ENCODE measurements at regions not wholly inside any gene's neighbourhood (a gene's known extent, or its start where the extent isn't known, plus 50 kb on each side); places are given as distances from the start of the nearest gene placed in this dataset.

- Histone ChIP-seq H3K27me3 (no peaks in the 10 kb centered on the region), H3K9me3 (no peaks in the 10 kb centered on the region), H3K4me3 (no peak overlapping the region), H3K4me1 (no peaks in the 10 kb centered on the region), H3K36me3 (no peaks in the 10 kb centered on the region), H3K27ac (no peak overlapping the region)
- no peak for DNase-seq
- TF ChIP-seq CTCF (IDR thresholded peaks at IDR 0.05) (no peak), POLR2A (IDR thresholded peaks at IDR 0.05) (no peak)
Measured at GRCh38 chr17:30590081-30590733, 113.0 kb downstream of the GOSR1 start.

- H3K36me3 ChIP-seq: no peaks in the 10 kb centered on the region
- TF ChIP-seq CTCF (IDR thresholded peaks at IDR 0.05) (no peak), POLR2A (IDR thresholded peaks at IDR 0.05) (no peak)
- no peak overlapping the region for H3K27ac ChIP-seq
- no peaks in the 10 kb centered on the region for H3K4me1 ChIP-seq
- no peak for DNase-seq
- no peaks in the 10 kb centered on the region for H3K27me3 ChIP-seq
- no peak overlapping the region for H3K4me3 ChIP-seq
- H3K9me3 ChIP-seq: no peaks in the 10 kb centered on the region
Measured at GRCh38 chr17:30589431-30589830, 112.2 kb downstream of the GOSR1 start.

GRCh38 chr17:30588798-30589247 lies 111.6 kb downstream of the GOSR1 start:
- no peaks in the 10 kb centered on the region for H3K4me1 ChIP-seq
- H3K27me3 ChIP-seq: no peaks in the 10 kb centered on the region
- DNase-seq: no peak
- H3K27ac ChIP-seq: no peak overlapping the region
- no peak for TF ChIP-seq CTCF (IDR thresholded peaks at IDR 0.05)
- H3K4me3 ChIP-seq: no peak overlapping the region
- no peaks in the 10 kb centered on the region for H3K9me3 ChIP-seq
- H3K36me3 ChIP-seq: no peaks in the 10 kb centered on the region

- no peak for DNase-seq
- no peak overlapping the region for H3K4me3 ChIP-seq
- no peaks in the 10 kb centered on the region for H3K9me3 ChIP-seq
- TF ChIP-seq CTCF (IDR thresholded peaks at IDR 0.05) (no peak), POLR2A (IDR thresholded peaks at IDR 0.05) (no peak)
- no peaks in the 10 kb centered on the region for H3K27me3 ChIP-seq
- no peaks in the 10 kb centered on the region for H3K4me1 ChIP-seq
- H3K36me3 ChIP-seq: no peaks in the 10 kb centered on the region
- H3K27ac ChIP-seq: no peak overlapping the region
Measured at GRCh38 chr17:30586818-30587595, 109.8 kb downstream of the GOSR1 start.

- TF ChIP-seq POLR2A (IDR thresholded peaks at IDR 0.05) (no peak), CTCF (IDR thresholded peaks at IDR 0.05) (no peak)
- Histone ChIP-seq H3K27ac (no peak overlapping the region), H3K27me3 (no peaks in the 10 kb centered on the region), H3K4me3 (no peak overlapping the region), H3K36me3 (no peaks in the 10 kb centered on the region), H3K9me3 (no peaks in the 10 kb centered on the region), H3K4me1 (no peaks in the 10 kb centered on the region)
- DNase-seq: no peak
Measured at GRCh38 chr17:30584810-30585209, 107.6 kb downstream of the GOSR1 start.
